A549 (cell line): ENCODE measurements at regions not wholly inside any gene's neighbourhood (a gene's known extent, or its start where the extent isn't known, plus 50 kb on each side); places are given as distances from the start of the nearest gene placed in this dataset.

Source experiments
- BHLHE40 ChIP-seq: IDR thresholded peaks from 2 replicates; pipeline ENCODE4 v1.6.1; 2012; ENCODE audit warnings: low read depth, low read length, inconsistent platforms
- EP300 ChIP-seq, 2 experiments: fragments of >200 bp; sonication (Bioruptor Twin); formaldehyde crosslinking; IDR thresholded peaks; 2 replicates in 1 of 2; 3 replicates in 1 of 2; pipeline ENCODE4 v1.6.1; 2016 to 2017
- MAX ChIP-seq: IDR thresholded peaks from 2 replicates; pipeline ENCODE4 v1.6.1; 2012
- MAZ ChIP-seq: fragments of 150-350 bp; IDR thresholded peaks from 2 replicates; pipeline ENCODE4 v1.6.1; 2014; ENCODE audit warnings: antibody characterized with exemption, low read depth, low read length, borderline replicate concordance
- NR3C1 ChIP-seq: fragments of >200 bp; sonication (Bioruptor Twin); formaldehyde crosslinking; IDR thresholded peaks from 3 replicates; pipeline ENCODE4 v1.6.1; 2017
- PHF8 ChIP-seq: fragments of 200-600 bp; sonication (generic); IDR thresholded peaks from 2 replicates; pipeline ENCODE4 v1.6.1; 2016; ENCODE audit warnings: low read depth, mild to moderate bottlenecking, antibody characterized with exemption, moderate library complexity, borderline replicate concordance
- POLR2A ChIP-seq: IDR thresholded peaks from 2 replicates; pipeline ENCODE4 v1.6.1; 2012; ENCODE audit warnings: mild to moderate bottlenecking, low read length
- RNF2 ChIP-seq: fragments of 200-600 bp; sonication (generic); IDR thresholded peaks from 2 replicates; pipeline ENCODE4 v1.6.1; 2016; ENCODE audit warnings: low read depth, mild to moderate bottlenecking, antibody characterized with exemption, moderate library complexity, borderline replicate concordance
- TF ChIP-seq, protein P1 (sequence below): fragments of >200 bp; sonication (Bioruptor Twin); formaldehyde crosslinking; IDR thresholded peaks from 3 replicates; pipeline ENCODE4 v1.5.1; 2016
- TF ChIP-seq, protein P2 (sequence below): fragments of 200-600 bp; sonication (generic); IDR thresholded peaks from 2 replicates; pipeline ENCODE4 v1.6.1; 2016; ENCODE audit warnings: antibody characterized with exemption, mild to moderate bottlenecking, moderate library complexity

- TF ChIP-seq RNF2: no peak
- TF ChIP-seq, protein P1, sequence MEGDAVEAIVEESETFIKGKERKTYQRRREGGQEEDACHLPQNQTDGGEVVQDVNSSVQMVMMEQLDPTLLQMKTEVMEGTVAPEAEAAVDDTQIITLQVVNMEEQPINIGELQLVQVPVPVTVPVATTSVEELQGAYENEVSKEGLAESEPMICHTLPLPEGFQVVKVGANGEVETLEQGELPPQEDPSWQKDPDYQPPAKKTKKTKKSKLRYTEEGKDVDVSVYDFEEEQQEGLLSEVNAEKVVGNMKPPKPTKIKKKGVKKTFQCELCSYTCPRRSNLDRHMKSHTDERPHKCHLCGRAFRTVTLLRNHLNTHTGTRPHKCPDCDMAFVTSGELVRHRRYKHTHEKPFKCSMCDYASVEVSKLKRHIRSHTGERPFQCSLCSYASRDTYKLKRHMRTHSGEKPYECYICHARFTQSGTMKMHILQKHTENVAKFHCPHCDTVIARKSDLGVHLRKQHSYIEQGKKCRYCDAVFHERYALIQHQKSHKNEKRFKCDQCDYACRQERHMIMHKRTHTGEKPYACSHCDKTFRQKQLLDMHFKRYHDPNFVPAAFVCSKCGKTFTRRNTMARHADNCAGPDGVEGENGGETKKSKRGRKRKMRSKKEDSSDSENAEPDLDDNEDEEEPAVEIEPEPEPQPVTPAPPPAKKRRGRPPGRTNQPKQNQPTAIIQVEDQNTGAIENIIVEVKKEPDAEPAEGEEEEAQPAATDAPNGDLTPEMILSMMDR: no peak
- no peak for TF ChIP-seq PHF8
- no peak for TF ChIP-seq NR3C1
- no peak for TF ChIP-seq MAZ
- TF ChIP-seq MAX: no peak
- no peak for TF ChIP-seq BHLHE40
- TF ChIP-seq, protein P2, sequence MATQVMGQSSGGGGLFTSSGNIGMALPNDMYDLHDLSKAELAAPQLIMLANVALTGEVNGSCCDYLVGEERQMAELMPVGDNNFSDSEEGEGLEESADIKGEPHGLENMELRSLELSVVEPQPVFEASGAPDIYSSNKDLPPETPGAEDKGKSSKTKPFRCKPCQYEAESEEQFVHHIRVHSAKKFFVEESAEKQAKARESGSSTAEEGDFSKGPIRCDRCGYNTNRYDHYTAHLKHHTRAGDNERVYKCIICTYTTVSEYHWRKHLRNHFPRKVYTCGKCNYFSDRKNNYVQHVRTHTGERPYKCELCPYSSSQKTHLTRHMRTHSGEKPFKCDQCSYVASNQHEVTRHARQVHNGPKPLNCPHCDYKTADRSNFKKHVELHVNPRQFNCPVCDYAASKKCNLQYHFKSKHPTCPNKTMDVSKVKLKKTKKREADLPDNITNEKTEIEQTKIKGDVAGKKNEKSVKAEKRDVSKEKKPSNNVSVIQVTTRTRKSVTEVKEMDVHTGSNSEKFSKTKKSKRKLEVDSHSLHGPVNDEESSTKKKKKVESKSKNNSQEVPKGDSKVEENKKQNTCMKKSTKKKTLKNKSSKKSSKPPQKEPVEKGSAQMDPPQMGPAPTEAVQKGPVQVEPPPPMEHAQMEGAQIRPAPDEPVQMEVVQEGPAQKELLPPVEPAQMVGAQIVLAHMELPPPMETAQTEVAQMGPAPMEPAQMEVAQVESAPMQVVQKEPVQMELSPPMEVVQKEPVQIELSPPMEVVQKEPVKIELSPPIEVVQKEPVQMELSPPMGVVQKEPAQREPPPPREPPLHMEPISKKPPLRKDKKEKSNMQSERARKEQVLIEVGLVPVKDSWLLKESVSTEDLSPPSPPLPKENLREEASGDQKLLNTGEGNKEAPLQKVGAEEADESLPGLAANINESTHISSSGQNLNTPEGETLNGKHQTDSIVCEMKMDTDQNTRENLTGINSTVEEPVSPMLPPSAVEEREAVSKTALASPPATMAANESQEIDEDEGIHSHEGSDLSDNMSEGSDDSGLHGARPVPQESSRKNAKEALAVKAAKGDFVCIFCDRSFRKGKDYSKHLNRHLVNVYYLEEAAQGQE: no peak
- no peak for TF ChIP-seq POLR2A
- no peak for TF ChIP-seq EP300 (IDR thresholded peaks at IDR 0.05)
Measured at GRCh38 chr14:97129639-97130038, 332.5 kb downstream of the VRK1 start.
